Esophagus muscularis mucosa (tissue), 4 donors: ENCODE measurements at regions not wholly inside any gene's neighbourhood (a gene's known extent, or its start where the extent isn't known, plus 50 kb on each side); places are given as distances from the start of the nearest gene placed in this dataset.

Experiments
- EP300 ChIP-seq: sonication (generic); formaldehyde crosslinking; IDR thresholded peaks from one replicate; pipeline ENCODE4 v1.6.1; 2017; ENCODE audit warnings: antibody characterized with exemption
- POLR2A ChIP-seq: fragments of 450-650 bp; IDR thresholded peaks from one replicate; pipeline ENCODE4 v1.6.1; 2017; ENCODE audit warnings: antibody characterized with exemption, moderate library complexity, mild to moderate bottlenecking, low read depth
- POLR2AphosphoS5 ChIP-seq, 2 donors: sonication (generic); formaldehyde crosslinking; IDR thresholded peaks; one replicate each; pipeline ENCODE4 v1.6.1; 2017; ENCODE audit warnings: antibody characterized with exemption in 2 of 2
- TF ChIP-seq, protein P1 (sequence below), 3 experiments: fragments of 200-600 bp in 2 of 3; fragments of 450-650 bp in 1 of 3; sonication (generic) in 2 of 3; IDR thresholded peaks; one replicate each; pipeline ENCODE4 v1.5.1; 2017 to 2019; ENCODE audit warnings: antibody characterized with exemption in 3 of 3, mild to moderate bottlenecking in 2 of 3, moderate library complexity in 1 of 3

DNA sequence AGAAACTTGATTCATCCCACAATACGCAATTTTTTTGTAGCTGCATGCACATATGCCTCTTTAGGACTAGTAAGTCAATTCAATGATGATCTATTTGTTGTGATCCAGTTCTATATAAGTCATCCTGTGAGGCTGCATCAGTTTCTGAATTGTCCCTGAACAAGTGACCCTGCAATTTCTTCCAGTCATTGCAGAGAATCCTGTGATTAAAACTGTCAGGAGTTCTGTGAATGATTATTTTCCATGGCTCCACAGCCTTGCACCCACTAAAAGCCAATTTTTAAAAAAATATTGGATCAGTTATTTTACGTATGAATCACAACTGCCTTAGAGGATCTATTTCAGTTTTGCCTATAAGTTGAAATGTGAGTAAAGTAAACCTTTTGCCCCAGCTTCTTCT, 1585.0 kb upstream of the ACVR2A start:
- TF ChIP-seq, protein P1, sequence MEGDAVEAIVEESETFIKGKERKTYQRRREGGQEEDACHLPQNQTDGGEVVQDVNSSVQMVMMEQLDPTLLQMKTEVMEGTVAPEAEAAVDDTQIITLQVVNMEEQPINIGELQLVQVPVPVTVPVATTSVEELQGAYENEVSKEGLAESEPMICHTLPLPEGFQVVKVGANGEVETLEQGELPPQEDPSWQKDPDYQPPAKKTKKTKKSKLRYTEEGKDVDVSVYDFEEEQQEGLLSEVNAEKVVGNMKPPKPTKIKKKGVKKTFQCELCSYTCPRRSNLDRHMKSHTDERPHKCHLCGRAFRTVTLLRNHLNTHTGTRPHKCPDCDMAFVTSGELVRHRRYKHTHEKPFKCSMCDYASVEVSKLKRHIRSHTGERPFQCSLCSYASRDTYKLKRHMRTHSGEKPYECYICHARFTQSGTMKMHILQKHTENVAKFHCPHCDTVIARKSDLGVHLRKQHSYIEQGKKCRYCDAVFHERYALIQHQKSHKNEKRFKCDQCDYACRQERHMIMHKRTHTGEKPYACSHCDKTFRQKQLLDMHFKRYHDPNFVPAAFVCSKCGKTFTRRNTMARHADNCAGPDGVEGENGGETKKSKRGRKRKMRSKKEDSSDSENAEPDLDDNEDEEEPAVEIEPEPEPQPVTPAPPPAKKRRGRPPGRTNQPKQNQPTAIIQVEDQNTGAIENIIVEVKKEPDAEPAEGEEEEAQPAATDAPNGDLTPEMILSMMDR (IDR thresholded peaks at IDR 0.05), result no peak
- TF ChIP-seq POLR2A (no peak), EP300 (no peak), POLR2AphosphoS5 (IDR thresholded peaks at IDR 0.05) (no peak)
